MCF 10A (cell line): ENCODE measurements at regions not wholly inside any gene's neighbourhood (a gene's known extent, or its start where the extent isn't known, plus 50 kb on each side); places are given as distances from the start of the nearest gene placed in this dataset.

Source experiments
- BruUV-seq: library from RNA; stranded (reverse); fragments of 400-500 nt; replicated peaks from 2 replicates; lab custom pipeline; 2021; lab: Mats Ljungman, UMichigan
- CTCF ChIA-PET: fragments of 300-600 bp; sonication (Branson Sonifier 250); formaldehyde crosslinking; extraction: SDS; loops from one replicate; lab custom pipeline; 2021; ENCODE audit warnings: antibody characterized with exemption, inconsistent platforms; lab: Yijun Ruan, JAX
- POLR2A ChIA-PET: fragments of 300-600, 350-650 bp; sonication (Branson Sonifier 250); formaldehyde crosslinking; extraction: SDS; loops from one replicate; lab custom pipeline; 2020; ENCODE audit warnings: antibody characterized with exemption, inconsistent platforms; lab: Yijun Ruan, JAX
- DNase-seq: peaks from one replicate; pipeline ENCODE4 v3.0.0-alpha.2; 2018; ENCODE audit not compliant: unreplicated experiment
- H3K27ac Mint-ChIP-seq: one replicate; pipeline ENCODE4 v1.8.0; 2022; ENCODE audit warnings: mild to moderate bottlenecking, low read depth, mixed read lengths; ENCODE audit not compliant: unreplicated experiment
- H3K27me3 Mint-ChIP-seq: one replicate; pipeline ENCODE4 v1.8.0; 2022; ENCODE audit warnings: mixed read lengths; ENCODE audit not compliant: insufficient read depth, unreplicated experiment
- H3K36me3 Mint-ChIP-seq: one replicate; pipeline ENCODE4 v1.8.0; 2022; ENCODE audit warnings: mild to moderate bottlenecking, moderate library complexity, mixed read lengths; ENCODE audit not compliant: insufficient read depth, unreplicated experiment
- H3K4me1 Mint-ChIP-seq: one replicate; pipeline ENCODE4 v1.8.0; 2022; ENCODE audit warnings: mixed read lengths; ENCODE audit not compliant: insufficient read depth, unreplicated experiment
- H3K4me3 Mint-ChIP-seq: one replicate; pipeline ENCODE4 v1.8.0; 2022; ENCODE audit warnings: mild to moderate bottlenecking, moderate library complexity, mixed read lengths; ENCODE audit not compliant: unreplicated experiment
- H3K9me3 Mint-ChIP-seq: one replicate; pipeline ENCODE4 v1.8.0; 2022; ENCODE audit warnings: mixed read lengths; ENCODE audit not compliant: unreplicated experiment
- intact Hi-C: fragments of 100-400 bp; cut with micrococcal nuclease; formaldehyde crosslinking; loops from 2 replicates; pipeline ENCODE4 v1.14.1; 2022
- TF ChIP-seq, protein P1 (sequence below): fragments of 200-600 bp; IDR thresholded peaks from one replicate; pipeline ENCODE4 v1.8.0; 2022; ENCODE audit warnings: antibody characterized with exemption, mild to moderate bottlenecking; ENCODE audit not compliant: unreplicated experiment

DNA sequence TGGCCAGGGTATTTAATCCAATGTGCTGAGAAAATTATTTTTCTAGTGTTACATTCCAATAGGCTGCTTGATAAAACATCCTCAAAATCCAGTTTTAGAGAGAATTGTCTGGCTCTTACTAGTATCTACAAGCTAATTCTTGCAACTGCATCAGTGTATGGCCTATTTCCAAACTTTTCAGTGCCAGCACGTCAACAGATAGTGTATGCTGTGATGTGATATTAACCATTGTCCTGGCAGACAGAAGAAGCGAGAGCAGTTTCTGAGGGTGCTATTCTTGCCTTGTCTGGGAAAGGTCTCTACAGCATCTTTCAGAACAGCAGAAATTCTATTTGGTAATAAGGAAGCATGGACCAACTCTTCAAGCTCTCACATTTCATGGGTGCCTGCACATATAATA lies 174.2 kb upstream of the CDH12 start:
- no peak overlapping the region for H3K4me3 Mint-ChIP-seq
- H3K9me3 Mint-ChIP-seq = no peaks in the 10 kb centered on the region
- DNase-seq = no peak
- intact Hi-C loops = no loop called here
- CTCF ChIA-PET = interaction anchor here (0.5 to 2.0 kb wide), 5 partner anchors 10 to 137 kb away, joined by 3 to 8 read pairs (median 3); no protein-coding TSS in a partner anchor
- no peaks in the 10 kb centered on the region for H3K36me3 Mint-ChIP-seq
- no peaks in the 10 kb centered on the region for H3K27me3 Mint-ChIP-seq
- peak overlapping the region; percentile 78 for H3K27ac Mint-ChIP-seq
- H3K4me1 Mint-ChIP-seq = peaks cover 19% of the 10 kb centered on the region
- TF ChIP-seq, protein P1, sequence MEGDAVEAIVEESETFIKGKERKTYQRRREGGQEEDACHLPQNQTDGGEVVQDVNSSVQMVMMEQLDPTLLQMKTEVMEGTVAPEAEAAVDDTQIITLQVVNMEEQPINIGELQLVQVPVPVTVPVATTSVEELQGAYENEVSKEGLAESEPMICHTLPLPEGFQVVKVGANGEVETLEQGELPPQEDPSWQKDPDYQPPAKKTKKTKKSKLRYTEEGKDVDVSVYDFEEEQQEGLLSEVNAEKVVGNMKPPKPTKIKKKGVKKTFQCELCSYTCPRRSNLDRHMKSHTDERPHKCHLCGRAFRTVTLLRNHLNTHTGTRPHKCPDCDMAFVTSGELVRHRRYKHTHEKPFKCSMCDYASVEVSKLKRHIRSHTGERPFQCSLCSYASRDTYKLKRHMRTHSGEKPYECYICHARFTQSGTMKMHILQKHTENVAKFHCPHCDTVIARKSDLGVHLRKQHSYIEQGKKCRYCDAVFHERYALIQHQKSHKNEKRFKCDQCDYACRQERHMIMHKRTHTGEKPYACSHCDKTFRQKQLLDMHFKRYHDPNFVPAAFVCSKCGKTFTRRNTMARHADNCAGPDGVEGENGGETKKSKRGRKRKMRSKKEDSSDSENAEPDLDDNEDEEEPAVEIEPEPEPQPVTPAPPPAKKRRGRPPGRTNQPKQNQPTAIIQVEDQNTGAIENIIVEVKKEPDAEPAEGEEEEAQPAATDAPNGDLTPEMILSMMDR = no peak
- POLR2A ChIA-PET = interaction anchor here (0.9 to 6.2 kb wide), 11 partner anchors 14 to 439 kb away, joined by 3 to 69 read pairs (median 6); no protein-coding TSS in a partner anchor
- BruUV-seq = no TSS peak

DNA sequence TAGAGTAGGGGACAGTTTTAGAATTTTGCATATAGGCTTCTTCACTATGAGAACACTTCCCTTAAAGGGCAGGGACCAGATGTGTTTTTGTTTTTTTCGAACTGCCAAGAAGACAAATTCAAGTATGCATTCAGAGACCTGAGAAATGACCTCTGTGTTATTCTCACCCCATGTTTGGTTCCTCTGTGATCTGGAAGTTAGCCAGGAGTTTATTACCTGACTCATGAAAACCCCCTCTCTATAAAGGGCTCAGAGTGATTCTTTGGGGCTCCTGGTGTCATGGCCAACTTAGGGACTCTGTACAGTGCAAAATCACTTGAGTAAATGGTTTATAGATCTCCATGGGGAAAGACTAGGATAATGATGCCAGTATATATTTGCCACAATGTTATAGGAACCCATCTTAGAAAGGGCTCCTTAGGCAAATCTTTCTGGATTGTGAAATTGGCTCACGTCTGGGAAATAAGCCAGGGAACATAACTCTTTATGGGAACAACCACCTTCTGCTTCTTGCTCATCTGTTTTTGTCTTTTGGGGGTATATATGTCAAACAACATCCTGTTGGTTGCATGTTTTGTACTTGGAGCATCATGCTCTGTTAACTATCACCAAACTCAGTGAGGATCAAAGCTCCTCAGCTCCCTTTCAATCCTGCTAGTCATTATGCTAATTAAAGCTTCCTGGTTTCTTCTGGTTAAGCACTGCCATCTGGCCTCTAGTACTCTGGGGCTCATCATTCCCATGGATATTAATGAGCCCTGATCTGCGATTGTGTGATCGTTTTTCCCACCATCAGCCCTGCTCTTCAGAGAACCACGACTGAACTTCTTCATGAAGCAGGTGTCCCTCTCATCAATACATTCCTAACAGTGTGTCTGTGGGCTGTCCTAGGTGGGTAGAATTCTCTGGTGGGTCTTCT lies 173.4 kb upstream of the CDH12 start:
- no peaks in the 10 kb centered on the region for H3K9me3 Mint-ChIP-seq
- no peaks in the 10 kb centered on the region for H3K36me3 Mint-ChIP-seq
- H3K27me3 Mint-ChIP-seq = no peaks in the 10 kb centered on the region
- peaks cover 19% of the 10 kb centered on the region for H3K4me1 Mint-ChIP-seq
- TF ChIP-seq, protein P1 = no peak
- DNase-seq = peak; percentile 93
- no peak overlapping the region for H3K4me3 Mint-ChIP-seq
- BruUV-seq = no TSS peak
- H3K27ac Mint-ChIP-seq = peak overlapping the region; percentile 78
- intact Hi-C loops = no loop called here
- ChIA-PET CTCF (interaction anchor here (0.6 to 1.6 kb wide), 2 partner anchors 13 to 66 kb away, joined by 3 to 4 read pairs; no protein-coding TSS in a partner anchor), POLR2A (interaction anchor here (0.7 to 6.2 kb wide), 10 partner anchors 13 to 182 kb away, joined by 3 to 69 read pairs (median 4); no protein-coding TSS in a partner anchor)

DNA sequence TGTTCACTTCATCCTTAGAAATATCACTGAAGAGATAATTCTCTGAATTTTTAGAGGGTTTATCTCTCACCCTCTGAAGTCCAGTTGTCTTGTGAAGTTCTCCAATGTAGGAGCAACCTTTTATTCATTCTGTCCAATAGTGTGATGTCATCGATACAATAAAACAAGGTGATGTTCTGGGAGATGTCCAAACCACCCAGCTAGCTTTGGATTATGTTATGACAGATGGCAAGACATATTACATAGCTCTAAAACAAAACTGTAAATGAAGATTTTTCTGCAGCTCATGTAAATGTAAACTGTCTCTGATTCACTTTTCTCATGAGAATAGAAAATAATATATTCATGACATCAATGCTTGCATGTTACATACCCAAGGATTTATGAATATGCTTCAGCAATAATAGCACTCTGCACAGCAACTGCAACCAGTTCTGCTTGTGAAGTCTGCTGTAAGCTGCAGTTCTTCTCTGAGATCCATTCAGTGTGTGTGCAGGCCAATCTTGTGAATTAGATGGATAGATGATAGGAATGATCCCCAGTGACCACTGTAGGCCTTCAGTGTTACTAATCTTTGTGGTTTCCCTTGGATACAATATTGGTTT lies 172.6 kb upstream of the CDH12 start:
- H3K27ac Mint-ChIP-seq = peak overlapping the region; percentile 78
- POLR2A ChIA-PET = interaction anchor here (0.5 to 6.2 kb wide), 7 partner anchors 13 to 1271 kb away, joined by 3 to 69 read pairs (median 3); no protein-coding TSS in a partner anchor

More for the DNA sequence above, 172.6 kb upstream of the CDH12 start:
- TF ChIP-seq, protein P1 = no peak
- CTCF ChIA-PET = interaction anchor here (0.9 kb wide), 1 partner anchor 17 kb away, joined by 4 read pairs; no protein-coding TSS in a partner anchor
- Mint-ChIP-seq H3K27me3 (no peaks in the 10 kb centered on the region), H3K4me1 (peaks cover 19% of the 10 kb centered on the region), H3K9me3 (no peaks in the 10 kb centered on the region), H3K36me3 (no peaks in the 10 kb centered on the region), H3K4me3 (no peak overlapping the region)
- no TSS peak for BruUV-seq
- intact Hi-C loops = no loop called here
- peak; percentile 48 for DNase-seq
